ENCODE measurements at regions not wholly inside any gene's neighbourhood (a gene's known extent, or its start where the extent isn't known, plus 50 kb on each side); places are given as distances from the start of the nearest gene placed in this dataset.

- TF ChIP-seq CTCF (IDR thresholded peaks at IDR 0.05) (no peak), POLR2A (IDR thresholded peaks at IDR 0.05) (no peak)
Observed at GRCh38 chr4:154009788-154010187, 220.9 kb upstream of the SFRP2 start.
